Loucy (cell line): ENCODE measurements at regions not wholly inside any gene's neighbourhood (a gene's known extent, or its start where the extent isn't known, plus 50 kb on each side); places are given as distances from the start of the nearest gene placed in this dataset.
"Not testable (repeated sequence)": the region's sequence is repeated elsewhere in the genome, so short reads cannot be mapped to it uniquely, and the experiment has no call there.

Experiments used
- H2AFZ ChIP-seq: fragments of 200-600 bp; sonication (generic); 2 replicates; pipeline ENCODE4 v1.6.0; 2016; ENCODE audit warnings: antibody characterized with exemption, mild to moderate bottlenecking, low read length, moderate library complexity
- H3F3A ChIP-seq: fragments of 200-600 bp; 2 replicates; pipeline ENCODE4 v1.6.0; 2016; ENCODE audit warnings: antibody characterized with exemption, low read depth, mild to moderate bottlenecking
- H3K27me3 ChIP-seq: fragments of 200-600 bp; sonication (generic); 2 replicates; pipeline ENCODE4 v1.6.1; 2014; ENCODE audit warnings: low read length, mild to moderate bottlenecking; ENCODE audit not compliant: insufficient read depth, poor library complexity, severe bottlenecking
- H3K36me3 ChIP-seq: fragments of 200-600 bp; sonication (generic); 2 replicates; pipeline ENCODE4 v1.6.1; 2016; ENCODE audit warnings: low read length; ENCODE audit not compliant: insufficient read depth
- H3K4me1 ChIP-seq: fragments of 200-600 bp; sonication (generic); 2 replicates; pipeline ENCODE4 v1.5.1; 2014; ENCODE audit warnings: low read length, mild to moderate bottlenecking; ENCODE audit not compliant: insufficient read depth, poor library complexity, severe bottlenecking
- H3K4me2 ChIP-seq: fragments of 200-600 bp; sonication (generic); 2 replicates; pipeline ENCODE4 v1.6.0; 2014; ENCODE audit warnings: antibody characterized with exemption, low read length, low read depth, mild to moderate bottlenecking; ENCODE audit not compliant: poor library complexity, severe bottlenecking
- H3K4me3 ChIP-seq: fragments of 200-600 bp; sonication (generic); 2 replicates; pipeline ENCODE4 v1.5.1; 2014; ENCODE audit warnings: low read length, mild to moderate bottlenecking, mixed read lengths; ENCODE audit not compliant: poor library complexity, severe bottlenecking
- H3K79me2 ChIP-seq: fragments of 200-600 bp; sonication (generic); 2 replicates; pipeline ENCODE4 v1.6.1; 2014; ENCODE audit warnings: low read length; ENCODE audit not compliant: insufficient read depth
- H3K9ac ChIP-seq: fragments of 200-600 bp; sonication (generic); 2 replicates; pipeline ENCODE4 v1.6.0; 2014; ENCODE audit warnings: mild to moderate bottlenecking, low read depth, low read length, moderate library complexity; ENCODE audit not compliant: poor library complexity, severe bottlenecking
- H3K9me2 ChIP-seq: fragments of 200-600 bp; sonication (generic); replicated peaks from 2 replicates; pipeline ENCODE4 v1.6.1; 2016; ENCODE audit warnings: low read depth, low read length, mixed read lengths
- H3K9me3 ChIP-seq: fragments of 200-600 bp; sonication (generic); 2 replicates; pipeline ENCODE4 v1.6.1; 2014; ENCODE audit warnings: mild to moderate bottlenecking, antibody characterized with exemption, low read length, low read depth; ENCODE audit not compliant: insufficient read depth
- H4K20me1 ChIP-seq: fragments of 200-600 bp; sonication (generic); 2 replicates; pipeline ENCODE4 v1.6.0; 2014; ENCODE audit warnings: antibody characterized with exemption, low read length, mild to moderate bottlenecking; ENCODE audit not compliant: insufficient read depth, poor library complexity, severe bottlenecking
- CTCF ChIP-seq: fragments of 200-600 bp; sonication (generic); conservative IDR thresholded peaks from 2 replicates; pipeline ENCODE4 v1.5.1; 2014; ENCODE audit warnings: mild to moderate bottlenecking, antibody characterized with exemption, low read length
- EZH2phosphoT487 ChIP-seq: fragments of 200-600 bp; IDR thresholded peaks from 2 replicates; pipeline ENCODE4 v1.6.1; 2018; ENCODE audit warnings: antibody characterized with exemption, mild to moderate bottlenecking, moderate library complexity, borderline replicate concordance

- no peak overlapping the region for H2AFZ ChIP-seq
- no peak overlapping the region for H3K4me2 ChIP-seq
- TF ChIP-seq EZH2phosphoT487 (no peak), CTCF (no peak)
- no peaks in the 10 kb centered on the region; the same call in 1 of the 2 replicates for H3K9me3 ChIP-seq
- no peak overlapping the region for H3K9ac ChIP-seq
- H3K4me1 ChIP-seq: no peaks in the 10 kb centered on the region
- H3K27me3 ChIP-seq: no peaks in the 10 kb centered on the region
- no peaks in the 10 kb centered on the region for H3K79me2 ChIP-seq
- H3K36me3 ChIP-seq: no peaks in the 10 kb centered on the region
- H4K20me1 ChIP-seq: no peaks in the 10 kb centered on the region
- no peak overlapping the region for H3K4me3 ChIP-seq
- H3F3A ChIP-seq: no peaks in the 10 kb centered on the region
- no peaks in the 10 kb centered on the region for H3K9me2 ChIP-seq
Observed at GRCh38 chr16:35797811-35798210, 2338.4 kb downstream of the TP53TG3F start.

- H3K9me2 ChIP-seq: no peaks in the 10 kb centered on the region
Observed at GRCh38 chr16:35798885-35799426, 2339.5 kb downstream of the TP53TG3F start.

GRCh38 chr16:35804465-35804864 lies 2345.1 kb downstream of the TP53TG3F start:
- not testable (repeated sequence) for H3K4me3 ChIP-seq, H3K9me3 ChIP-seq, H3K4me2 ChIP-seq, H2AFZ ChIP-seq, H3F3A ChIP-seq, H3K79me2 ChIP-seq, H3K9me2 ChIP-seq, H3K9ac ChIP-seq, H3K36me3 ChIP-seq, H3K4me1 ChIP-seq, H4K20me1 ChIP-seq, H3K27me3 ChIP-seq

More at GRCh38 chr16:35798885-35799426, 2339.5 kb downstream of the TP53TG3F start:
- H3K4me3 ChIP-seq: no peak overlapping the region
- H4K20me1 ChIP-seq: no peaks in the 10 kb centered on the region
- H3K4me1 ChIP-seq: no peaks in the 10 kb centered on the region
- H3K36me3 ChIP-seq: no peaks in the 10 kb centered on the region
- no peak overlapping the region for H3K4me2 ChIP-seq
- H3K9me3 ChIP-seq: no peaks in the 10 kb centered on the region; the same call in 1 of the 2 replicates
- no peak overlapping the region for H2AFZ ChIP-seq
- H3F3A ChIP-seq: no peaks in the 10 kb centered on the region
- H3K9ac ChIP-seq: no peak overlapping the region
- no peaks in the 10 kb centered on the region for H3K27me3 ChIP-seq
- TF ChIP-seq EZH2phosphoT487: no peak
- no peak for TF ChIP-seq CTCF
- H3K79me2 ChIP-seq: no peaks in the 10 kb centered on the region

GRCh38 chr16:35823342-35823741 lies 2363.9 kb downstream of the TP53TG3F start:
- no peaks in the 10 kb centered on the region for H3K4me1 ChIP-seq
- no peaks in the 10 kb centered on the region for H3K9me3 ChIP-seq
- H3K36me3 ChIP-seq: no peaks in the 10 kb centered on the region
- H3F3A ChIP-seq: no peaks in the 10 kb centered on the region
- no peak overlapping the region for H2AFZ ChIP-seq
- H3K4me3 ChIP-seq: no peak overlapping the region
- no peak for TF ChIP-seq EZH2phosphoT487
- no peak for TF ChIP-seq CTCF
- no peaks in the 10 kb centered on the region for H3K79me2 ChIP-seq
- H3K9me2 ChIP-seq: no peaks in the 10 kb centered on the region
- no peaks in the 10 kb centered on the region for H4K20me1 ChIP-seq
- H3K9ac ChIP-seq: no peak overlapping the region
- no peaks in the 10 kb centered on the region for H3K27me3 ChIP-seq
- H3K4me2 ChIP-seq: no peak overlapping the region
